Loucy (cell line): ENCODE measurements at regions not wholly inside any gene's neighbourhood (a gene's known extent, or its start where the extent isn't known, plus 50 kb on each side); places are given as distances from the start of the nearest gene placed in this dataset.

ENCODE experiments used
- CTCF ChIP-seq: fragments of 200-600 bp; sonication (generic); conservative IDR thresholded peaks from 2 replicates; pipeline ENCODE4 v1.5.1; 2014; ENCODE audit warnings: mild to moderate bottlenecking, antibody characterized with exemption, low read length
- EZH2phosphoT487 ChIP-seq: fragments of 200-600 bp; IDR thresholded peaks from 2 replicates; pipeline ENCODE4 v1.6.1; 2018; ENCODE audit warnings: antibody characterized with exemption, mild to moderate bottlenecking, moderate library complexity, borderline replicate concordance

- TF ChIP-seq EZH2phosphoT487 (no peak), CTCF (no peak)
Measured at GRCh38 chr1:189530162-189530561, 947.5 kb downstream of the BRINP3 start.
